Left ventricle myocardium inferior (tissue), 1 donor: ENCODE measurements at regions not wholly inside any gene's neighbourhood (a gene's known extent, or its start where the extent isn't known, plus 50 kb on each side); places are given as distances from the start of the nearest gene placed in this dataset.

ENCODE experiments used
- DNase-seq: peaks from one replicate; pipeline ENCODE4 v3.0.0-alpha.2; 2020
- H3K27ac ChIP-seq: fragments of 200-600 bp; replicated peaks from 2 replicates; pipeline ENCODE4 v1.8.0; 2021
- H3K27me3 ChIP-seq: fragments of 200-600 bp; 2 replicates; pipeline ENCODE4 v1.8.0; 2021; ENCODE audit warnings: low read depth
- H3K36me3 ChIP-seq: fragments of 200-600 bp; 2 replicates; pipeline ENCODE4 v1.8.0; 2021
- H3K4me1 ChIP-seq: fragments of 200-600 bp; 2 replicates; pipeline ENCODE4 v1.8.0; 2021
- H3K4me3 ChIP-seq: fragments of 200-600 bp; 2 replicates; pipeline ENCODE4 v1.8.0; 2021; ENCODE audit warnings: mild to moderate bottlenecking, moderate library complexity
- H3K9me3 ChIP-seq: fragments of 200-600 bp; replicated peaks from 2 replicates; pipeline ENCODE4 v1.8.0; 2021
- intact Hi-C: fragments of 100-400 bp; cut with micrococcal nuclease; formaldehyde crosslinking; loops from one replicate; pipeline ENCODE4 v1.11.0; 2022
- TF ChIP-seq, protein P1 (sequence below): fragments of 200-600 bp; IDR thresholded peaks from 2 replicates; pipeline ENCODE4 v1.8.0; 2021; ENCODE audit warnings: antibody characterized with exemption, mild to moderate bottlenecking, borderline replicate concordance
- donor health status: DM: no; HTN: yes; CAD: no; lungs with severe emphysema.

DNA sequence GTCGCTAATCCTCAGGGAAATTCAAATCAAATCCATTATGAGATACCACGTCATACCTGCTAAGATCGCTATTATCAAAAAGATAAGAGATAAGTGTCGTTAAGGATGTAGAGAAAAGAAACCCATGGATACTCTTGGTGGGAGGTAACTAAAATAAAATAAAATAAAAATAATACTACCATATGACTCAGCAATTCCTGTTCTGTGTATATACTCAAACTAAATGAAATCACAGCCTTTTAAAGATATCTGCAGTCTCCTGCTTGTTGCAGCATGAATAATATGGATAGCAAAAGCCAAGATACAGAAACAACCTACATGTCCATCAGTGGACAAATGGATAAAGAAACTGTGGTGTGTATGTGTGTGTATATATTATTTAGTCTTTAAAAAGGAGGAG, 105.8 kb upstream of the IL15 start:
- no peak for DNase-seq
- no peaks in the 10 kb centered on the region for H3K27me3 ChIP-seq
- TF ChIP-seq, protein P1, sequence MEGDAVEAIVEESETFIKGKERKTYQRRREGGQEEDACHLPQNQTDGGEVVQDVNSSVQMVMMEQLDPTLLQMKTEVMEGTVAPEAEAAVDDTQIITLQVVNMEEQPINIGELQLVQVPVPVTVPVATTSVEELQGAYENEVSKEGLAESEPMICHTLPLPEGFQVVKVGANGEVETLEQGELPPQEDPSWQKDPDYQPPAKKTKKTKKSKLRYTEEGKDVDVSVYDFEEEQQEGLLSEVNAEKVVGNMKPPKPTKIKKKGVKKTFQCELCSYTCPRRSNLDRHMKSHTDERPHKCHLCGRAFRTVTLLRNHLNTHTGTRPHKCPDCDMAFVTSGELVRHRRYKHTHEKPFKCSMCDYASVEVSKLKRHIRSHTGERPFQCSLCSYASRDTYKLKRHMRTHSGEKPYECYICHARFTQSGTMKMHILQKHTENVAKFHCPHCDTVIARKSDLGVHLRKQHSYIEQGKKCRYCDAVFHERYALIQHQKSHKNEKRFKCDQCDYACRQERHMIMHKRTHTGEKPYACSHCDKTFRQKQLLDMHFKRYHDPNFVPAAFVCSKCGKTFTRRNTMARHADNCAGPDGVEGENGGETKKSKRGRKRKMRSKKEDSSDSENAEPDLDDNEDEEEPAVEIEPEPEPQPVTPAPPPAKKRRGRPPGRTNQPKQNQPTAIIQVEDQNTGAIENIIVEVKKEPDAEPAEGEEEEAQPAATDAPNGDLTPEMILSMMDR = no peak

DNA sequence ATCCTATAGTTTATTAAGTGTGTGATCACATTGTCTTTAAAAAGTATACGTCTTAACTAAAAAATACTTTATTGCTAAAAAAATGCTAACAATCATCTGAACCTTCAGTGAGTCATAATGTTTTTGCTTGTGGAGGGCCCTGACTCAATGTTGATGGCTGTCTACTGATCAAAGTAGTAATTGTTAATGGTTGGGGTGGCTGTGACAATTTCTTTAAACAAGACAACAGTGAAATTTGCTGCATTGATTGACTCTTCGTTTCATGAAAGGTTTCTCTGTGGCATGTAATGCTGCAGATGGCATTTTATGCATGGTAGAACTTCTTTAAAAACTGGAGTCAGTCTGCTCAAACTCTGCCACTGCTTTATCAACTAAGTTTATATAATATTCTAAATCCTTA, 101.4 kb upstream of the IL15 start:
- Histone ChIP-seq H3K4me3 (no peak overlapping the region), H3K9me3 (peaks cover 43% of the 10 kb centered on the region), H3K27me3 (no peaks in the 10 kb centered on the region), H3K36me3 (no peaks in the 10 kb centered on the region), H3K27ac (no peak overlapping the region), H3K4me1 (no peaks in the 10 kb centered on the region)
- intact Hi-C loops = no loop called here
- TF ChIP-seq, protein P1 = no peak
- DNase-seq = no peak

More for the DNA sequence above, 105.8 kb upstream of the IL15 start:
- Histone ChIP-seq H3K36me3 (no peaks in the 10 kb centered on the region), H3K4me3 (no peak overlapping the region), H3K9me3 (peaks cover 44% of the 10 kb centered on the region), H3K4me1 (no peaks in the 10 kb centered on the region), H3K27ac (no peak overlapping the region)
- intact Hi-C loops = no loop called here

DNA sequence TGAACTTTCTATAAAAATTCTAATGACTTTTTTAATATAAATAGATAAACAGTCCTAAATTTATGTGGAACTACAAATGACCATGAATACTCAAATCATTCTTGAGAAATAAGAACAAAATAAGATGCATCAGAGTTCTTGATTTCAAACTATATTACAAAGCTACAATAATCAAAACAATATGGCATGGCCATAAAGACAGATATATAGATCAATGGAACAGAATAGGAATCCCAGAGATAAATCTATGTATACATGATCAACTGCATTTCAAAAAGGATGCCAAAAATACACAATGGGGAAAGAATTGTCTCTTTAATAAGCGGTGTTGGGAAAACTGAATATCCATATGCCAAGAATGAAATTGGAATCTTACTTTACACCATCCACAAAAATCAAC, 98.4 kb upstream of the IL15 start:
- H3K4me1 ChIP-seq = peaks cover 5% of the 10 kb centered on the region
- H3K36me3 ChIP-seq = no peaks in the 10 kb centered on the region
- H3K9me3 ChIP-seq = peaks cover 41% of the 10 kb centered on the region
- intact Hi-C loops = no loop called here
- no peak for DNase-seq
- no peak overlapping the region for H3K4me3 ChIP-seq
- H3K27ac ChIP-seq = no peak overlapping the region
- TF ChIP-seq, protein P1 = no peak
- no peaks in the 10 kb centered on the region for H3K27me3 ChIP-seq

DNA sequence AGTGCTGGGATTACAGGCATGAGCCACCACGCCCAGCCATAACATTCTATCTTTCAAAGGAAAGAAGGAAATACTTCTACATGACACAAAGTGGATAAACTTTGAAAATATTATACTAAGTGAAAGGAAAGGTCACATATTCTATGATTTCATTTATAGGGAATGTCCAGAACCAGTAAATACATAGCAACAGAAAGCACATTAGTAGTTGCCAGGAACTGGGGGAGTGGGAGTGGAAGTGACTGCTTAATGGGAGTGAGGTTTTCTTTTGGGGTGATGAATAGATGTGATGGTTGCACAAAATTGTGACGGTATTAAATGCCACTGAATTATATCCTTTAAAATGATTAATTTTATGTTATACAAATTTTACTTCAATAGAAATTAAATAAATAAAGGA, 95.7 kb upstream of the IL15 start:
- intact Hi-C loops = no loop called here
- Histone ChIP-seq H3K4me3 (no peak overlapping the region), H3K27me3 (no peaks in the 10 kb centered on the region), H3K4me1 (peaks cover 5% of the 10 kb centered on the region), H3K36me3 (no peaks in the 10 kb centered on the region), H3K9me3 (peaks cover 28% of the 10 kb centered on the region), H3K27ac (no peak overlapping the region)
- no peak for DNase-seq
- TF ChIP-seq, protein P1 = no peak

DNA sequence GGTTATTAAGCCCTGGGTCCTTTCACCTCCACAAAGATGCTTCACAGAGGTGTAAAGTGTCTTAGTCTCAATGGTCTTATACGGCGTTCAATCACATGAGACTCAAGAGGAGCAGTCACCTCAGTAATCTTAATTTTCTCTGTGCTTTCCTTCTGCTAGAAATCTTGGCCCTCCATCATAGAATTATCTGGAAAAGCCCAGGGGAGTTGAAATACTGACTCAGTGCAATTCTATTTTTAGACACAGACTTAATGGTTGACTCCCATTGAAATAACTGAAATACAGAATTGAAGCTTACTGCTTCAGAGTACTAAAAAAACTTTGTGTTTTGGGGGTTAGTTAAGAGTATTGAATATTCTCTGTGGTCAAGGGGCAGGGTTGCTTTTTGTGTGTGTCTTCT, 94.5 kb upstream of the IL15 start:
- TF ChIP-seq, protein P1 = no peak
- no peaks in the 10 kb centered on the region for H3K27me3 ChIP-seq
- DNase-seq = no peak
- no peak overlapping the region for H3K4me3 ChIP-seq
- H3K4me1 ChIP-seq = peaks cover 5% of the 10 kb centered on the region
- H3K9me3 ChIP-seq = peaks cover 24% of the 10 kb centered on the region
- intact Hi-C loops = no loop called here
- no peaks in the 10 kb centered on the region for H3K36me3 ChIP-seq
- H3K27ac ChIP-seq = no peak overlapping the region

DNA sequence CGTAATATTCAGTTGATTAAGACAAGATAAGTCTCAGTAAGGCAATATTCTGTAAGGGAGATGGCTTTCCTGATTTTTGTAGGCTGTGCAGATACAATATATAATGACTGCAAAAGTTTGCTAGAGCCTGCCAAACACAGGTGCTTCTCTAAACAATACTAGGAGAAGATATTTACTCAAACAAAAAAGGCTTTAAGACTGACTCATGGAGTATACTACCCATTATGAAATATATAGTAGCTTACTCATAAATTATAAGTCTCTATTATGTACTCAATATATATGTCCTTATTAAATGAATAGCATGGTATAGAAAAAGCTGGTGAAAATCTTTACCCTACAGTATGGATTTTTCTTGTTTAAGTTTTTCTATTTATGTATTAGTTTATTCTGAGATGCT, 93.2 kb upstream of the IL15 start:
- Histone ChIP-seq H3K36me3 (no peaks in the 10 kb centered on the region), H3K4me3 (no peak overlapping the region)
- TF ChIP-seq, protein P1 = no peak

More for the DNA sequence above, 93.2 kb upstream of the IL15 start:
- Histone ChIP-seq H3K9me3 (peaks cover 11% of the 10 kb centered on the region), H3K27ac (no peak overlapping the region), H3K4me1 (peaks cover 5% of the 10 kb centered on the region), H3K27me3 (no peaks in the 10 kb centered on the region)
- intact Hi-C loops = no loop called here
- DNase-seq = no peak
